Activated CD4-positive, alpha-beta T cell treated with anti-CD3 and anti-CD28 coated beads, Interleukin-2, amount 10 ng/mL, durations not matched to agents 24 days and 14 days (primary cell): ENCODE measurements at regions not wholly inside any gene's neighbourhood (a gene's known extent, or its start where the extent isn't known, plus 50 kb on each side); places are given as distances from the start of the nearest gene placed in this dataset.
A peak's percentile ranks its signal among the peaks of the same experiment; 100 is the strongest.
"Not testable (repeated sequence)": the region's sequence is repeated elsewhere in the genome, so short reads cannot be mapped to it uniquely, and the experiment has no call there.

Experiments
- DNase-seq: peaks from one replicate; pipeline ENCODE4 v3.0.0; 2022
- H3K27ac Mint-ChIP-seq: one replicate; pipeline ENCODE4 v1.8.0; 2022; ENCODE audit warnings: mild to moderate bottlenecking, mixed read lengths
- H3K27me3 Mint-ChIP-seq: one replicate; pipeline ENCODE4 v1.8.0; 2022; ENCODE audit warnings: mixed read lengths
- H3K36me3 Mint-ChIP-seq: one replicate; pipeline ENCODE4 v1.8.0; 2022; ENCODE audit warnings: low read depth, mild to moderate bottlenecking, mixed read lengths
- H3K4me1 Mint-ChIP-seq: one replicate; pipeline ENCODE4 v1.8.0; 2021; ENCODE audit warnings: mixed read lengths
- H3K4me3 Mint-ChIP-seq: one replicate; pipeline ENCODE4 v1.8.0; 2022; ENCODE audit warnings: mild to moderate bottlenecking, moderate library complexity, mixed read lengths
- H3K9me3 Mint-ChIP-seq: one replicate; pipeline ENCODE4 v1.8.0; 2021; ENCODE audit warnings: mixed read lengths
- intact Hi-C: fragments of 100-400 bp; cut with micrococcal nuclease; formaldehyde crosslinking; loops from one replicate; pipeline ENCODE4 v1.15.1; 2023

- peaks cover 11% of the 10 kb centered on the region for H3K9me3 Mint-ChIP-seq
- no peak overlapping the region for H3K27ac Mint-ChIP-seq
- no peak overlapping the region for H3K4me3 Mint-ChIP-seq
- H3K27me3 Mint-ChIP-seq: peaks cover 7% of the 10 kb centered on the region
- no peaks in the 10 kb centered on the region for H3K4me1 Mint-ChIP-seq
- intact Hi-C loops: no loop called here
- H3K36me3 Mint-ChIP-seq: no peaks in the 10 kb centered on the region
- DNase-seq: no peak
Measured at GRCh38 chr6:16049168-16049567, 79.7 kb upstream of the MYLIP start.

DNA sequence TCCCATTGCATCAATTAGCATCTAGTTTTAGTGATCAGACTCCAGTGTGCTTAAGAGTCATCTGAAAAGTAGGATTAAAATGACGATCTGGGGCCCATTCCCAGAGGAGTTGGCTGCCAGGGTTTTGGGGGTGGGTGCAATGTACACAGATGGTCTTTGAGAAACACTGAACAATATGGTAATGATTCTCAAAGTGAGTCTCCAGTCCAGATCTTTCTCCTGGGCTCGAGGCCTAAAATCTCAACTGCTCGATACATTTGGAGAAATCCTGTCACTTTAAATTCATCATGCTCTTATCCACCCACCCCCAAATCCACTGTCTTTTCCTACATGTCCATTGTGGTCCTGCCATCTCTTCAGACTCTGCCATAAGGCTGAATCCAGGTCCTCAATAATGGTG, 80.7 kb upstream of the MYLIP start:
- H3K27me3 Mint-ChIP-seq: peaks cover 8% of the 10 kb centered on the region
- H3K4me3 Mint-ChIP-seq: no peak overlapping the region
- H3K4me1 Mint-ChIP-seq: no peaks in the 10 kb centered on the region
- DNase-seq: no peak
- intact Hi-C loops: no loop called here
- H3K36me3 Mint-ChIP-seq: no peaks in the 10 kb centered on the region
- peaks cover 14% of the 10 kb centered on the region for H3K9me3 Mint-ChIP-seq
- H3K27ac Mint-ChIP-seq: no peak overlapping the region

- Mint-ChIP-seq H3K27ac (no peak overlapping the region), H3K27me3 (peaks cover 8% of the 10 kb centered on the region), H3K4me1 (no peaks in the 10 kb centered on the region), H3K36me3 (no peaks in the 10 kb centered on the region), H3K4me3 (no peak overlapping the region), H3K9me3 (peaks cover 14% of the 10 kb centered on the region)
- intact Hi-C loops: no loop called here
- no peak for DNase-seq
Measured at GRCh38 chr6:16047435-16047990, 81.4 kb upstream of the MYLIP start.

GRCh38 chr6:16045238-16045637, 83.6 kb upstream of the MYLIP start:
- H3K4me3 Mint-ChIP-seq: no peak overlapping the region
- H3K27ac Mint-ChIP-seq: no peak overlapping the region
- peaks cover 6% of the 10 kb centered on the region for H3K27me3 Mint-ChIP-seq
- H3K4me1 Mint-ChIP-seq: peaks cover 3% of the 10 kb centered on the region
- DNase-seq: no peak
- H3K9me3 Mint-ChIP-seq: peaks cover 14% of the 10 kb centered on the region
- intact Hi-C loops: no loop called here
- no peaks in the 10 kb centered on the region for H3K36me3 Mint-ChIP-seq

DNA sequence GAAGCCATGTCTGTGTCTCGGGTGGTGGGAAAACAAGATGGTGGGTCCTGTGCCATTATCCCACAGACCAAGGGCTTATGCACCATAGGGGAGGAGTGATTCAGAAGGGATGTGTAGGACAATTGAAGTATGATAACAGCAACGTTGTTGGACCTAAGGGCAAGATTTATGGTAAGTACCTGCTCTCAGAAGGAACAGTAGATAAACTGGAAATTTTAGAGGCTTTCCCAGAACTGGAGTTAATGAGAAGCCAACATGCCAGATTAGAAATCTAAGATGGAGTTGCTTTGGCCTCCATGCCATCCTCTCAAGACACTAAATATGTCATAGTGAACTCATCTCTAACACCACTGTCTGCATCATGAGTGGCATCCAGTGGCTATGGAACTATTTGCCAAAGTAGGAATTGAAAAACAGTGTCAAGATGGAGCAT, 84.7 kb upstream of the MYLIP start:
- Mint-ChIP-seq H3K36me3 (no peaks in the 10 kb centered on the region), H3K27ac (no peak overlapping the region), H3K27me3 (peaks cover 6% of the 10 kb centered on the region), H3K4me1 (peaks cover 3% of the 10 kb centered on the region), H3K9me3 (peaks cover 14% of the 10 kb centered on the region), H3K4me3 (no peak overlapping the region)
- intact Hi-C loops: no loop called here
- no peak for DNase-seq

- H3K4me1 Mint-ChIP-seq: peaks cover 3% of the 10 kb centered on the region
- peaks cover 6% of the 10 kb centered on the region for H3K27me3 Mint-ChIP-seq
- intact Hi-C loops: no loop called here
- DNase-seq: no peak
- H3K27ac Mint-ChIP-seq: no peak overlapping the region
- no peaks in the 10 kb centered on the region for H3K36me3 Mint-ChIP-seq
- no peak overlapping the region for H3K4me3 Mint-ChIP-seq
- peaks cover 13% of the 10 kb centered on the region for H3K9me3 Mint-ChIP-seq
Measured at GRCh38 chr6:16043171-16044135, 85.4 kb upstream of the MYLIP start.

- DNase-seq: no peak
- H3K27ac Mint-ChIP-seq: no peak overlapping the region
- peaks cover 9% of the 10 kb centered on the region for H3K9me3 Mint-ChIP-seq
- peaks cover 3% of the 10 kb centered on the region for H3K4me1 Mint-ChIP-seq
- no peak overlapping the region for H3K4me3 Mint-ChIP-seq
- H3K27me3 Mint-ChIP-seq: peaks cover 6% of the 10 kb centered on the region
- H3K36me3 Mint-ChIP-seq: no peaks in the 10 kb centered on the region
- intact Hi-C loops: no loop called here
Measured at GRCh38 chr6:16042751-16043150, 86.1 kb upstream of the MYLIP start.

DNA sequence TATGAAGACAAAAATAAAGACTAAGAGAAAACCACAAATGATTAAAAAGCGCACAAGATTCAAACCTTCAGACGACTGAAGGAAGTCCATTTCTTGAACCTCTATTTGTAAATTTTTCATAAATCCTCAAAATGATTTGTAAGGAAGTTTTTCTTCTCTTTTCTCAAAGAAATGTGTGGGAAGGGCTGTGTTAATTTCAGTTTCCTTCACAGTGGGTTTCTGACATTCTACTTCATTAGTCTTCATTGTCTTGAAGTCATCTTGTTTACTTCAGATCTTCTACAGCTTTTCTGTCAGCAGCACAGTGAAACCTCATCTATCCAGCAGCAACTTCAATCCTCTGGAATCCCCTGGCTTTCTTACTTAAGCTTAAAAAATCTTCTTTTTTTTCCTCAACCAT, 87.6 kb upstream of the MYLIP start:
- DNase-seq: no peak
- H3K9me3 Mint-ChIP-seq: peaks cover 6% of the 10 kb centered on the region
- H3K36me3 Mint-ChIP-seq: no peaks in the 10 kb centered on the region
- H3K4me1 Mint-ChIP-seq: peaks cover 3% of the 10 kb centered on the region
- peak overlapping the region; percentile 28 for H3K27ac Mint-ChIP-seq
- intact Hi-C loops: no loop called here
- peaks cover 8% of the 10 kb centered on the region for H3K27me3 Mint-ChIP-seq
- no peak overlapping the region for H3K4me3 Mint-ChIP-seq

DNA sequence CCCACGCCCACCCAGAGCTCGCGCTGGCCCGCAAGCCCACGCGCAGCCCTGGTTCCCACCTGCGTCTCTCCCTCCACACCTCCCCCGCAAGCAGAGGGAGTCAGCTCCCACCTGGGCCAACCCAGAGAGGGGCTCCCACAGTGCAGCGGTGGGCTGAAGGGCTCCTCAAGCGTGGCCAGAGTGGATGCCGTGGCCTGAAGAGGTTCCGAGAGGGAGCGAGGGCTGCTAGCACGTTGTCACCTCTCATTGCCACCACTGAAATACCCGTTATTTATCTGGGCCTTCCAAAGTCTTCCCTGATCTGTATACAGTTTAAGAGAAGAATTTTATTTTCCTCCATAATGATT, 88.3 kb upstream of the MYLIP start:
- H3K4me1 Mint-ChIP-seq: peaks cover 3% of the 10 kb centered on the region
- intact Hi-C loops: no loop called here
- peaks cover 8% of the 10 kb centered on the region for H3K27me3 Mint-ChIP-seq

GRCh38 chr6:16039892-16040627, 88.8 kb upstream of the MYLIP start:
- H3K27me3 Mint-ChIP-seq, H3K36me3 Mint-ChIP-seq, intact Hi-C loops, H3K4me1 Mint-ChIP-seq, DNase-seq, H3K4me3 Mint-ChIP-seq, H3K9me3 Mint-ChIP-seq, H3K27ac Mint-ChIP-seq: not testable (repeated sequence)

More for the DNA sequence above, 88.3 kb upstream of the MYLIP start:
- Mint-ChIP-seq H3K4me3 (no peak overlapping the region), H3K9me3 (peaks cover 6% of the 10 kb centered on the region), H3K27ac (no peak overlapping the region), H3K36me3 (no peaks in the 10 kb centered on the region)
- DNase-seq: no peak

DNA sequence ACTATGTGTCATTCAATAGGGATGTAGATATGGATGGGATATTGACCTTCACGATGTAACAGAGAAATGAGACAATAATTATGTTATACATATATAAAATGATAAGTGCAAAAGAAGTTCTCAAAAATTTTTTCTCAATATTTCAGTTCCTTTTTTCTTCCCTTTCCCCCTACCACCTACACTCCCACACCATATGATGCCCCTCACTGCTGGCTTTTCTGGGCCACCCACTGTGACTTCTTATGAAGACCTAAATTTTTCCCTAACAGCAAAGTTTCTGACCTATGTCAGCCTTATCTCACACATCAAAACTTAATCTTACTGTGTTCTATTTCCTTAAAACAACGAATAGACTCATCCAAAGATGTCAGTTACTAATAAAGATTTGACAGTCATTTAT, 89.9 kb upstream of the MYLIP start:
- H3K9me3 Mint-ChIP-seq: peaks cover under 1% of the 10 kb centered on the region
- no peaks in the 10 kb centered on the region for H3K36me3 Mint-ChIP-seq
- intact Hi-C loops: no loop called here
- peaks cover 7% of the 10 kb centered on the region for H3K27me3 Mint-ChIP-seq
- no peak overlapping the region for H3K27ac Mint-ChIP-seq
- H3K4me1 Mint-ChIP-seq: peaks cover 3% of the 10 kb centered on the region
- DNase-seq: no peak
- no peak overlapping the region for H3K4me3 Mint-ChIP-seq

DNA sequence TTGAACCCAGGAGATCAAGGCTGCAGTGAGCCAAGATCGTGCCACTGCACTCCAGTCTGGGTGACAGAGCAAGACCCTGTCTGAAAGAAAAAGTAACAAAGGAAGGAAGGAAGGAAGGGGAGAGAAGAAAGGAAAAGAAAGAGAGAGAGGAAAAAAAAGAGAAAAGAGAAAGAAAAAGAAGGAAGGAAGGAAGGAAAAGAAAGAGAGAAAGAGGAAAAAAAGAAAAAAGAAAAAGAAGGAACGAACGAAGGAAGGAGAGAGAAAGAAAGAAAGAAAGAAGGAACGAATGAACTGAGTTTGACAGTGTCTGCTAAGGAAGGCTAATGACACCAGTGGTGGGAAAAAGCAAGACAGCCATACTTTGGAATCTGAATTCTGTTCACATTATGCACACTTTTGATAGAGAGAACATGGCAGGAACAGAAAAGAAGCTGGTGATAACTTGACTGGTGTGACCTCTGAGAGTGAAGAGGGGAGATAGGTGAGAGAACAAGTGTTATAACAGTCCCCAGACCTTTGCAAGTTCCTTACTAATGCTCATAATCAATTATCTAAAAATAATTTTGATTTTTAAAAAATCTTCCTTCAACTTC, 93.3 kb upstream of the MYLIP start:
- H3K4me3 Mint-ChIP-seq: no peak overlapping the region
- peaks cover 8% of the 10 kb centered on the region for H3K9me3 Mint-ChIP-seq
- H3K4me1 Mint-ChIP-seq: no peaks in the 10 kb centered on the region
- peaks cover 9% of the 10 kb centered on the region for H3K27me3 Mint-ChIP-seq
- intact Hi-C loops: no loop called here
- no peak overlapping the region for H3K27ac Mint-ChIP-seq
- H3K36me3 Mint-ChIP-seq: no peaks in the 10 kb centered on the region
- DNase-seq: no peak

DNA sequence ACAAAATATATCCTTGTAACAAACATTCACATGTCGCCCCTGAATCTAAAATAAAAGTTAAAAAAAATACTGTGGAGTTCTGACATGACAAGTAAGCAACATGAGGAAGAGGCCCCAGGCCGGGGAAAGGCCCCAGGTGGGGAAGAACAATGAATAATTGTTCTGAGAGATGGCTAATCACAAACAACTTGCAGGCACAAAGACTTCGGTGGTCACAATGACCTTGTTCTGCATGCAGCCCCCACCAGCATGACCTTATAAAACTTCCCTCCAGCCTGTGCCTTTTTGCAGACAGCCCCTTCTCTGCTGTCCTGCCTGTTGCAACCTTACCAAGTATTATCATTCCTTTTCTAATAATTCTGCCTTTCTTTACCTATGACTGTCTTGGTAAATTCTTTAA, 95.7 kb upstream of the MYLIP start:
- no peak overlapping the region for H3K27ac Mint-ChIP-seq

More for the DNA sequence above, 95.7 kb upstream of the MYLIP start:
- H3K9me3 Mint-ChIP-seq: peaks cover 11% of the 10 kb centered on the region
- no peak for DNase-seq
- H3K36me3 Mint-ChIP-seq: no peaks in the 10 kb centered on the region
- no peak overlapping the region for H3K4me3 Mint-ChIP-seq
- H3K27me3 Mint-ChIP-seq: peaks cover 11% of the 10 kb centered on the region
- intact Hi-C loops: no loop called here
- peaks cover 3% of the 10 kb centered on the region for H3K4me1 Mint-ChIP-seq
